Thymus (tissue), 11 donors: ENCODE measurements at regions not wholly inside any gene's neighbourhood (a gene's known extent, or its start where the extent isn't known, plus 50 kb on each side); places are given as distances from the start of the nearest gene placed in this dataset.
"Not testable (repeated sequence)": the region's sequence is repeated elsewhere in the genome, so short reads cannot be mapped to it uniquely, and the experiment has no call there.

Experiments used
- DNase-seq, 9 donors: peaks; one replicate each; pipeline ENCODE4 v3.0.0-alpha.2; 2013; ENCODE audit warnings: low spot score in 9 of 9, low read depth in 6 of 9, missing footprints in 1 of 9
- H3K27ac ChIP-seq, 2 donors: one replicate each; pipeline ENCODE4 v1.5.1; 2013; ENCODE audit warnings: control low read depth in 1 of 2, low read depth in 1 of 2, low read length in 1 of 2, mild to moderate bottlenecking in 1 of 2, moderate library complexity in 1 of 2
- H3K27me3 ChIP-seq, 2 donors: one replicate each; pipeline ENCODE4 v1.5.1; 2013; ENCODE audit warnings: low read length in 1 of 2; ENCODE audit not compliant: control insufficient read depth in 2 of 2, insufficient read depth in 1 of 2
- H3K36me3 ChIP-seq, 2 donors: one replicate each; pipeline ENCODE4 v1.5.1; 2013; ENCODE audit warnings: low read length in 1 of 2, mild to moderate bottlenecking in 1 of 2, moderate library complexity in 1 of 2; ENCODE audit not compliant: control insufficient read depth in 2 of 2, insufficient read depth in 2 of 2
- H3K4me1 ChIP-seq, 2 donors: one replicate each; pipeline ENCODE4 v1.5.1; 2013; ENCODE audit warnings: low read length in 2 of 2; ENCODE audit not compliant: control insufficient read depth in 2 of 2, insufficient read depth in 2 of 2
- H3K4me3 ChIP-seq, 2 donors: one replicate each; pipeline ENCODE4 v1.5.1; 2013; ENCODE audit warnings: low read length in 2 of 2, control low read depth in 1 of 2, mild to moderate bottlenecking in 1 of 2
- H3K9me3 ChIP-seq, 2 donors: one replicate each; pipeline ENCODE4 v1.5.1; 2013; ENCODE audit warnings: low read length in 1 of 2, mild to moderate bottlenecking in 1 of 2; ENCODE audit not compliant: control insufficient read depth in 2 of 2, insufficient read depth in 1 of 2
- WGBS: extraction: QIAGEN DNeasy Blood & Tissue Kit; methylation state at CpG from one replicate; pipeline ENCODE4 v1.1.7; 2013; 5-methylcytosine and 5-hydroxymethylcytosine counted together
- donor health status: healthy.

- no peaks in the 10 kb centered on the region for H3K27me3 ChIP-seq
- H3K36me3 ChIP-seq, result peaks cover 0 to 4% of the 10 kb centered on the region in 2 donors
- no peak overlapping the region for H3K27ac ChIP-seq
- peaks cover 0 to 6% of the 10 kb centered on the region in 2 donors for H3K9me3 ChIP-seq
- no peak for DNase-seq
- H3K4me3 ChIP-seq, result no peak overlapping the region
- H3K4me1 ChIP-seq, result peaks cover 0 to 5% of the 10 kb centered on the region in 2 donors
- 98% methylated on average over 2 of the region's 2 CpGs for WGBS
Measured at GRCh38 chr3:177453451-177453844, 256.2 kb upstream of the TBL1XR1 start.

DNA sequence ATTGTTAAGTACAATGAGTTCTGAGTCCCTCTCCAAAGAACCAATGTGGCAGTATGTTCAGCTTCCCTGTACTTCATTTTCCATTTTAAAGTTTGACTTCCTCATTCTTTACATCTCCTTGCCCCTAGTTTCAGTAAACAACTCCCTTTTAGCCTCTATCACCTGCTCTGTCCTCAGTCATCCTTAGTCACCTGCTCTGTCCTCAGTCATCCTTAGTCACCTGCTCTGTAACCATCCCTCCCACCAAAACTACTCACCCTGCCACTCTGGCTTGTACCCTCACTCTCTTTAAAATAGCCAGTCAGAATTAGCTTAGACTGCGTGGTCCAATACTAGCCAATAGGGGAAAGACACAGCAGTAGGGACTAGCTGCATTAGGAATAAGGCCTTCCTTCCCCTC, 259.9 kb upstream of the TBL1XR1 start:
- not testable (repeated sequence) for H3K36me3 ChIP-seq, DNase-seq, H3K4me3 ChIP-seq, H3K4me1 ChIP-seq, H3K9me3 ChIP-seq, H3K27ac ChIP-seq, H3K27me3 ChIP-seq
- whole genome bisulfite sequencing, result 96% methylated on average over 1 of the region's 1 CpG

- Histone ChIP-seq H3K4me1 (no peaks in the 10 kb centered on the region), H3K9me3 (peaks cover 0 to 6% of the 10 kb centered on the region in 2 donors), H3K4me3 (no peak overlapping the region), H3K27me3 (no peaks in the 10 kb centered on the region), H3K36me3 (peaks cover 0 to 4% of the 10 kb centered on the region in 2 donors), H3K27ac (no peak overlapping the region)
- 96% methylated on average over 2 of the region's 2 CpGs for WGBS
- no peak for DNase-seq
Measured at GRCh38 chr3:177459401-177459800, 262.1 kb upstream of the TBL1XR1 start.

GRCh38 chr3:177460047-177460446, 262.8 kb upstream of the TBL1XR1 start:
- no peaks in the 10 kb centered on the region for H3K27me3 ChIP-seq
- no peak for DNase-seq
- no peaks in the 10 kb centered on the region for H3K4me1 ChIP-seq
- peaks cover 0 to 6% of the 10 kb centered on the region in 2 donors for H3K9me3 ChIP-seq
- H3K36me3 ChIP-seq, result peaks cover 0 to 4% of the 10 kb centered on the region in 2 donors
- 77% methylated on average over 7 of the region's 7 CpGs for WGBS
- no peak overlapping the region for H3K27ac ChIP-seq
- no peak overlapping the region for H3K4me3 ChIP-seq

DNA sequence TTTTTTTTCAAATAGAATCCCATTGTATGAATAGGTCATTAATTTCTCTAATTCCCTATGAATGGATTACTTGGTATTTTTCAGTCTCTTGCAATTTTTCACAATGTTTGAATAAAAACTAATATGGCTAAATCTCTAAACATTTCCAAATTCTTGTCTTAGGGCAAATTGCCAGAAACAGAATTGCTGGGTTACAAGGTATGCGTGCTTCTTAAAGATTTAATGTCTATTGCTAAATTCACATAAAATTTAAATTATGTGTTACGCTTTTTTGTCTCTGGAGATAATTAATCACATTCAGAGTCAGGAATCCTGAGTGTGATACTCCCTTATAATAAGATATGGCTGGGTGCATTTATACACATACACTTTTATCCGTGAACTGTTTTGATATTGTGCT, 264.5 kb upstream of the TBL1XR1 start:
- 98% methylated on average over 3 of the region's 3 CpGs for WGBS
- Histone ChIP-seq H3K4me1 (no peaks in the 10 kb centered on the region), H3K36me3 (peaks cover 0 to 4% of the 10 kb centered on the region in 2 donors), H3K9me3 (peaks cover 0 to 6% of the 10 kb centered on the region in 2 donors), H3K27me3 (no peaks in the 10 kb centered on the region), H3K4me3 (no peak overlapping the region), H3K27ac (no peak overlapping the region)
- no peak for DNase-seq

GRCh38 chr3:177463341-177463740, 266.1 kb upstream of the TBL1XR1 start:
- not testable (repeated sequence) for H3K27ac ChIP-seq

DNA sequence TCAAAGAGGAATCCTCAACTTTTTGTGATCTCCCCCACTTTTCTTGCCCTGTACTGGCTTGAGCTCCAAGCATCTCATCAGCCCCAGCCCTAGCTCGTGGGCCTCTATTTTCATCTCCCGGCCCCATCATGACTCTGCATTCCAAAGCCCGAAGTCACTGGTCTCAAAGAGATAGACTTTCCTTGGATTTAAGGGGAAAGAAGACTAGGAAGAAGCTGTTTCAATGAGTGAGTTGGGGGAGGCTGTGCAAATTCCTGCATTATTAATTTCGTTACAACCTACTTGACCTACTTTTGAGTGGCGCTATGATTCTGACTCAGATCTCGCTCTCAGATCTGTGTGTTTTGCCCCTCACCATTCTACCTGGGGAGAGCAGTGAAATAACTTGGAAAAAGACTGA, 266.6 kb upstream of the TBL1XR1 start:
- Histone ChIP-seq H3K4me1 (no peaks in the 10 kb centered on the region), H3K4me3 (no peak overlapping the region), H3K36me3 (no peaks in the 10 kb centered on the region), H3K27ac (no peak overlapping the region), H3K27me3 (no peaks in the 10 kb centered on the region), H3K9me3 (no peaks in the 10 kb centered on the region)
- WGBS, result 95% methylated on average over 6 of the region's 6 CpGs
- no peak for DNase-seq

More at GRCh38 chr3:177463341-177463740, 266.1 kb upstream of the TBL1XR1 start:
- 96% methylated on average over 2 of the region's 2 CpGs for WGBS
- H3K4me3 ChIP-seq, DNase-seq, H3K27me3 ChIP-seq, H3K9me3 ChIP-seq, H3K36me3 ChIP-seq, H3K4me1 ChIP-seq: not testable (repeated sequence)

GRCh38 chr3:177464392-177465256, 267.3 kb upstream of the TBL1XR1 start:
- no peak overlapping the region for H3K4me3 ChIP-seq
- no peaks in the 10 kb centered on the region for H3K36me3 ChIP-seq
- 95% methylated on average over 5 of the region's 5 CpGs for WGBS
- H3K9me3 ChIP-seq, result no peaks in the 10 kb centered on the region
- no peak for DNase-seq
- H3K27me3 ChIP-seq, result no peaks in the 10 kb centered on the region
- H3K4me1 ChIP-seq, result no peaks in the 10 kb centered on the region
- H3K27ac ChIP-seq, result no peak overlapping the region

DNA sequence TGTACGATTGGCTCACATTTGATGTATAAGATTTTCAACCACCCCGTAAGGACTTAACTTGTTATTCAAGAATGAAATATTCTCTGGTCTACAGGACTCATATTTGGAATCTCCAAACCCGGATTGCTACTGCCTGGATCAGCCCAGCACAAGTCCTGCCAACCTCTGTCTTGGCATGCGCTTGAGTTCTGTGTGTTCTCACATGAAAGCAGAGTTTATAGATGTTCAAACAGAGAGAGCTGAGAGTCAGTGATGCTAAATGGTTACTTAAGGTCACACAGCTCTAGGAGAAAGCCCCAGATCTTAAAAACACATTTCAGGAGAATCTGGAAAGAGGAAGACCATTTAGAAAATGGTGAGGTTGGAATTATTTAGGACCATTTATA, 268.0 kb upstream of the TBL1XR1 start:
- DNase-seq, result no peak
- no peak overlapping the region for H3K4me3 ChIP-seq

More for the DNA sequence above, 268.0 kb upstream of the TBL1XR1 start:
- Histone ChIP-seq H3K27ac (no peak overlapping the region), H3K9me3 (no peaks in the 10 kb centered on the region), H3K4me1 (no peaks in the 10 kb centered on the region), H3K27me3 (no peaks in the 10 kb centered on the region), H3K36me3 (no peaks in the 10 kb centered on the region)
- 92% methylated on average over 4 of the region's 4 CpGs for WGBS
